H1 (cell line): ENCODE measurements at regions not wholly inside any gene's neighbourhood (a gene's known extent, or its start where the extent isn't known, plus 50 kb on each side); places are given as distances from the start of the nearest gene placed in this dataset.

Experiments
- CTCF ChIA-PET: fragments of 300-600 bp; sonication (Branson Sonifier 250); formaldehyde crosslinking; loops from one replicate; lab custom pipeline; 2021; ENCODE audit not compliant: partially characterized antibody; lab: Charles Lee
- POLR2A ChIA-PET: fragments of 300-600 bp; sonication (Branson Sonifier 250); formaldehyde crosslinking; loops from one replicate; lab custom pipeline; 2021; ENCODE audit warnings: inconsistent platforms; ENCODE audit not compliant: partially characterized antibody; lab: Charles Lee
- DNase-seq, 2 experiments: peaks; one replicate each; pipeline versions ENCODE4 v3.0.0 to v3.0.0-alpha.2; 2010 to 2022; ENCODE audit warnings: low spot score in 2 of 2, low read depth in 1 of 2, mixed read lengths in 1 of 2
- FAIRE-seq: peaks from 2 replicates; lab custom pipeline; 2011; peaks lifted over from hg19 to GRCh38; lab: Jason Lieb, UNC
- H2AFZ ChIP-seq: 2 replicates; pipeline ENCODE4 v1.8.1; 2012; ENCODE audit warnings: low read length, inconsistent platforms
- H2AK5ac ChIP-seq: 2 replicates; pipeline ENCODE4 v1.6.1; 2013; ENCODE audit warnings: low read depth, low read length
- H2BK120ac ChIP-seq: replicated peaks from 2 replicates; pipeline ENCODE3; 2013; ENCODE audit warnings: low read depth, low read length, inconsistent platforms
- H2BK12ac ChIP-seq: 2 replicates; pipeline ENCODE4 v1.6.1; 2013; ENCODE audit warnings: low read depth, low read length
- H2BK15ac ChIP-seq: 2 replicates; pipeline ENCODE4 v1.6.1; 2013; ENCODE audit warnings: low read length
- H2BK20ac ChIP-seq: 2 replicates; pipeline ENCODE4 v1.6.1; 2013; ENCODE audit warnings: low read length
- H2BK5ac ChIP-seq: 2 replicates; pipeline ENCODE4 v1.6.1; 2013; ENCODE audit warnings: low read depth, low read length
- H3K14ac ChIP-seq: 2 replicates; pipeline ENCODE4 v1.6.1; 2013; ENCODE audit warnings: inconsistent platforms; ENCODE audit not compliant: insufficient read length
- H3K18ac ChIP-seq: 2 replicates; pipeline ENCODE4 v1.6.1; 2013; ENCODE audit warnings: low read length; ENCODE audit errors: extremely low read depth
- H3K23ac ChIP-seq: 2 replicates; pipeline ENCODE4 v1.6.1; 2013; ENCODE audit warnings: inconsistent platforms; ENCODE audit not compliant: insufficient read length
- H3K23me2 ChIP-seq: 2 replicates; pipeline ENCODE4 v1.6.1; 2013; ENCODE audit warnings: low read depth, low read length
- H3K27ac ChIP-seq: 2 replicates; pipeline ENCODE4 v1.6.1; 2011; ENCODE audit warnings: low read depth, low read length, inconsistent platforms
- H3K27me3 ChIP-seq, 4 experiments: replicated peaks in 1 of 4; 1 replicate in 1 of 4; 2 replicates in 3 of 4; pipeline versions ENCODE4 v1.6.1 to v1.8.1; 2011 to 2013; ENCODE audit warnings: low read length in 3 of 4, mild to moderate bottlenecking in 3 of 4, inconsistent platforms in 2 of 4, mixed read lengths in 2 of 4, moderate library complexity in 1 of 4; ENCODE audit not compliant: control insufficient read depth in 3 of 4, insufficient read depth in 3 of 4; ENCODE audit errors: extremely low read depth in 1 of 4
- H3K36me3 ChIP-seq, 4 experiments: 2 replicates each; pipeline versions ENCODE4 v1.6.1 to v1.8.1; 2011 to 2013; ENCODE audit warnings: mild to moderate bottlenecking in 4 of 4, low read length in 3 of 4, moderate library complexity in 2 of 4, control low read depth in 1 of 4, inconsistent platforms in 1 of 4; ENCODE audit not compliant: insufficient read depth in 4 of 4, control insufficient read depth in 2 of 4
- H3K4ac ChIP-seq: replicated peaks from 2 replicates; pipeline ENCODE3; 2013; ENCODE audit warnings: low read length, low read depth, mixed read lengths, inconsistent platforms; ENCODE audit not compliant: insufficient read length
- H3K4me1 ChIP-seq, 4 experiments: replicated peaks in 1 of 4; 1 replicate in 1 of 4; 2 replicates in 3 of 4; pipeline versions ENCODE4 v1.6.1 to v1.8.1; 2011 to 2013; ENCODE audit warnings: low read length in 3 of 4, inconsistent platforms in 2 of 4, mixed read lengths in 1 of 4; ENCODE audit not compliant: insufficient read depth in 4 of 4, control insufficient read depth in 3 of 4
- H3K4me2 ChIP-seq, 2 experiments: 2 replicates each; pipeline versions ENCODE4 v1.6.1 to v1.8.1; 2011 to 2013; ENCODE audit warnings: low read depth in 2 of 2, low read length in 2 of 2, control low read depth in 1 of 2, inconsistent platforms in 1 of 2, mild to moderate bottlenecking in 1 of 2; ENCODE audit not compliant: insufficient read depth in 1 of 2
- H3K4me3 ChIP-seq, 4 experiments: fragments of 200-600, 300-600 bp in 1 of 4; sonication (generic), shearing (Covaris generic), sonication (Bioruptor Twin) in 1 of 4; 2 replicates each; pipeline versions ENCODE4 v1.5.1 to v1.8.1; 2011 to 2016; ENCODE audit warnings: low read length in 4 of 4, low read depth in 3 of 4, control low read depth in 2 of 4, inconsistent platforms in 2 of 4, mild to moderate bottlenecking in 2 of 4, mixed read lengths in 1 of 4, moderate library complexity in 1 of 4; ENCODE audit not compliant: insufficient read depth in 2 of 4; ENCODE audit errors: extremely low read depth in 1 of 4
- H3K56ac ChIP-seq: replicated peaks from 2 replicates; pipeline ENCODE3; 2013; ENCODE audit warnings: low read depth, mild to moderate bottlenecking, mixed read lengths, low read length, inconsistent platforms; ENCODE audit not compliant: insufficient read length
- H3K79me1 ChIP-seq: 2 replicates; pipeline ENCODE4 v1.6.1; 2013; ENCODE audit warnings: low read depth, low read length, control low read depth
- H3K79me2 ChIP-seq, 2 experiments: 2 replicates each; pipeline versions ENCODE4 v1.6.1 to v1.8.1; 2012 to 2013; ENCODE audit warnings: low read length in 2 of 2, mild to moderate bottlenecking in 2 of 2, inconsistent platforms in 1 of 2; ENCODE audit not compliant: insufficient read depth in 2 of 2, control insufficient read depth in 1 of 2
- H3K9ac ChIP-seq, 4 experiments: replicated peaks in 1 of 4; 1 replicate in 1 of 4; 2 replicates in 3 of 4; pipeline versions ENCODE4 v1.6.1 to v1.8.1; 2011 to 2013; ENCODE audit warnings: low read depth in 3 of 4, low read length in 3 of 4, control low read depth in 2 of 4, mild to moderate bottlenecking in 2 of 4, moderate library complexity in 2 of 4, inconsistent platforms in 1 of 4; ENCODE audit errors: extremely low read depth in 1 of 4
- H3K9me3 ChIP-seq, 2 experiments: 2 replicates each; pipeline versions ENCODE4 v1.6.1 to v1.8.1; 2012 to 2013; ENCODE audit warnings: mild to moderate bottlenecking in 2 of 2, moderate library complexity in 2 of 2, control low read depth in 1 of 2, inconsistent platforms in 1 of 2, low read depth in 1 of 2, low read length in 1 of 2, mixed read lengths in 1 of 2; ENCODE audit not compliant: insufficient read depth in 2 of 2
- H4K20me1 ChIP-seq, 2 experiments: replicated peaks in 1 of 2; 2 replicates each; pipeline versions ENCODE3 to v1.8.1; 2011 to 2013; ENCODE audit warnings: inconsistent platforms in 2 of 2, low read length in 2 of 2, mild to moderate bottlenecking in 1 of 2; ENCODE audit not compliant: insufficient read depth in 2 of 2, control insufficient read depth in 1 of 2
- H4K5ac ChIP-seq: 2 replicates; pipeline ENCODE4 v1.6.1; 2013; ENCODE audit warnings: low read length, low read depth, mixed read lengths, inconsistent platforms; ENCODE audit not compliant: insufficient read length
- H4K8ac ChIP-seq: 2 replicates; pipeline ENCODE4 v1.8.0; 2013; ENCODE audit warnings: mild to moderate bottlenecking, moderate library complexity, low read length, inconsistent platforms; ENCODE audit not compliant: insufficient read depth; ENCODE audit errors: extremely low read depth
- H4K91ac ChIP-seq: replicated peaks from 2 replicates; pipeline ENCODE3; 2013; ENCODE audit warnings: low read length, mixed read lengths, inconsistent platforms; ENCODE audit not compliant: insufficient read length
- CBX5 ChIP-seq: fragments of 300-800, 300-1000 bp; sonication (generic); IDR thresholded peaks from 2 replicates; pipeline ENCODE4 v1.7.1; 2016; ENCODE audit warnings: antibody characterized with exemption, low read length, low read depth
- CREB1 ChIP-seq: IDR thresholded peaks from 2 replicates; pipeline ENCODE4 v1.6.1; 2012; ENCODE audit warnings: inconsistent platforms
- CTBP2 ChIP-seq: IDR thresholded peaks from 2 replicates; pipeline ENCODE4 v1.7.0; 2011; ENCODE audit warnings: borderline replicate concordance, mild to moderate bottlenecking, moderate library complexity, mixed read lengths, low read length; ENCODE audit not compliant: insufficient read depth, insufficient read length
- JUN ChIP-seq: IDR thresholded peaks from 2 replicates; pipeline ENCODE4 v1.6.1; 2011; ENCODE audit warnings: low read depth, mild to moderate bottlenecking, improper control_type of control experiment, low read length
- NRF1 ChIP-seq: IDR thresholded peaks from 2 replicates; pipeline ENCODE4 v1.6.1; 2011; ENCODE audit warnings: mild to moderate bottlenecking, low read depth, low read length, improper control_type of control experiment
- RNF2 ChIP-seq: fragments of 200-900, 300-1000 bp; sonication (generic); IDR thresholded peaks from 2 replicates; pipeline ENCODE4 v1.7.1; 2016; ENCODE audit warnings: borderline replicate concordance, low read depth, mild to moderate bottlenecking, antibody characterized with exemption, low read length; ENCODE audit not compliant: poor library complexity, severe bottlenecking; ENCODE audit errors: missing control alignments
- SIRT6 ChIP-seq: IDR thresholded peaks from one replicate; pipeline ENCODE4 v1.7.1; 2012; ENCODE audit warnings: low read length, inconsistent platforms
- SP1 ChIP-seq: IDR thresholded peaks from 2 replicates; pipeline ENCODE4 v1.6.1; 2011; ENCODE audit warnings: low read depth, low read length
- SP2 ChIP-seq: IDR thresholded peaks from 2 replicates; pipeline ENCODE4 v1.6.1; 2012; ENCODE audit warnings: mild to moderate bottlenecking, low read length, inconsistent platforms
- TAF1 ChIP-seq: IDR thresholded peaks from 2 replicates; pipeline ENCODE4 v1.6.1; 2011; ENCODE audit warnings: mild to moderate bottlenecking, low read depth, low read length
- TAF7 ChIP-seq: optimal IDR thresholded peaks from 2 replicates; pipeline ENCODE3; 2011; ENCODE audit warnings: low read depth, mild to moderate bottlenecking, inconsistent platforms, low read length, moderate library complexity, borderline replicate concordance
- WGBS, 2 experiments: shearing (Covaris generic) in 1 of 2; methylation state at CpG; one replicate each; pipeline versions ENCODE4 v1.1.6 to v1.1.7; 2013 to 2015; ENCODE audit warnings: low lambda C conversion rate in 2 of 2, mixed read lengths in 2 of 2, inconsistent platforms in 1 of 2, low coverage in 1 of 2, missing lambda C conversion rate in 1 of 2; ENCODE audit not compliant: insufficient replicate concordance in 2 of 2, insufficient coverage in 1 of 2, insufficient read length in 1 of 2; ENCODE audit errors: extremely low coverage in 1 of 2, missing lambda C conversion rate in 1 of 2; 5-methylcytosine and 5-hydroxymethylcytosine counted together
- TF ChIP-seq, protein P1 (sequence below): IDR thresholded peaks from 2 replicates; pipeline ENCODE4 v1.6.1; 2012; ENCODE audit warnings: inconsistent platforms

DNA sequence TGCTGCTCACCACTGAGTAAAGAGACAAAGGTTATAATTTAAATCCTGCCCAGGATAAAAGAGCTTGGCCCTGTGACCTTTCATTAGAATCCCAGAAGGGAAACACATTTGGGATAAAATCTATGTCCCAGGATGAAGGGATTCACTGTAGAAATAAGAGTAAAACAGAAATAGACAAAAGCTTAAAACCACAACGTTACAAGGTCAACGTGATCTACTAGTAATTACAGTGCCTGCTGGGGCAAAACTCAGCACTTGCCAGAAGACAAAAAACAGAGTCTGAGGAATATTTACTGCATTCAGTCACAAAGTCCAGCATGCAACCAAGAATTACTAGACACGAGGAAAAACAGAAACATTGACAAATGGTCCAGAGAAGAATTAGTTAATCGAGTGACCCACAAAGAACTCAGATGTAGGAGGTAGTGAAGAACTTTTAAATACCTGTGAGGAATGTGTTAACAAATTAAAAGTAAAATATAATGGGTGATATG, 982.3 kb downstream of the GATA3 start:
- Histone ChIP-seq H2BK20ac (no peak overlapping the region), H2BK15ac (no peak overlapping the region), H3K79me2 (no peaks in the 10 kb centered on the region), H3K27ac (no peak overlapping the region), H4K8ac (no peak overlapping the region), H3K23ac (no peak overlapping the region), H2BK120ac (no peak overlapping the region), H4K5ac (no peak overlapping the region), H3K14ac (no peak overlapping the region), H3K56ac (no peak overlapping the region), H2AFZ (no peak overlapping the region), H2BK12ac (no peak overlapping the region), H3K36me3 (no peaks in the 10 kb centered on the region), H2AK5ac (no peak overlapping the region), H2BK5ac (no peak overlapping the region), H4K20me1 (no peaks in the 10 kb centered on the region), H3K27me3 (no peaks in the 10 kb centered on the region), H3K9ac (no peak overlapping the region), H3K23me2 (no peaks in the 10 kb centered on the region; the same call in 1 of the 2 replicates), H3K9me3 (peaks cover 0 to 4% of the 10 kb centered on the region in 2 experiments; a peak in 1 of 4 replicates), H3K18ac (no peak overlapping the region), H3K4me3 (no peak overlapping the region), H3K4me1 (no peaks in the 10 kb centered on the region), H4K91ac (no peak overlapping the region)
- POLR2A ChIA-PET = no interaction called here
- CTCF ChIA-PET = interaction anchor here (0.9 to 1.2 kb wide), 2 partner anchors 8 to 14 kb away, joined by 3 read pairs; no protein-coding TSS in a partner anchor
- 94% methylated on average over 4 of the region's 4 CpGs; no CpG with 5 or more reads in 1 of the 2 experiments for WGBS, 2 experiments
- FAIRE-seq = no peak
- TF ChIP-seq CBX5 = no peak
- no peak for TF ChIP-seq SP1
- no peak for TF ChIP-seq CTBP2
- no peak for TF ChIP-seq JUN
- no peak for TF ChIP-seq NRF1
- no peak for TF ChIP-seq SP2
- no peak for TF ChIP-seq TAF1
- TF ChIP-seq TAF7 = no peak
- TF ChIP-seq CREB1 = no peak
- TF ChIP-seq SIRT6 = no peak
- no peak for TF ChIP-seq RNF2
- TF ChIP-seq, protein P1, sequence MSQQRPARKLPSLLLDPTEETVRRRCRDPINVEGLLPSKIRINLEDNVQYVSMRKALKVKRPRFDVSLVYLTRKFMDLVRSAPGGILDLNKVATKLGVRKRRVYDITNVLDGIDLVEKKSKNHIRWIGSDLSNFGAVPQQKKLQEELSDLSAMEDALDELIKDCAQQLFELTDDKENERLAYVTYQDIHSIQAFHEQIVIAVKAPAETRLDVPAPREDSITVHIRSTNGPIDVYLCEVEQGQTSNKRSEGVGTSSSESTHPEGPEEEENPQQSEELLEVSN = no peak
- TF ChIP-seq, all 59 proteins: peak for 0
- Histone ChIP-seq H3K4ac (no peak overlapping the region), H3K4me2 (no peak overlapping the region), H3K79me1 (no peaks in the 10 kb centered on the region)
- DNase-seq = no peak
